Kidney tubule cell (primary cell): ENCODE measurements at regions not wholly inside any gene's neighbourhood (a gene's known extent, or its start where the extent isn't known, plus 50 kb on each side); places are given as distances from the start of the nearest gene placed in this dataset.

Experiments
- DNase-seq: peaks from one replicate; pipeline ENCODE4 v3.0.0-alpha.2; 2018; ENCODE audit warnings: low spot score

DNA sequence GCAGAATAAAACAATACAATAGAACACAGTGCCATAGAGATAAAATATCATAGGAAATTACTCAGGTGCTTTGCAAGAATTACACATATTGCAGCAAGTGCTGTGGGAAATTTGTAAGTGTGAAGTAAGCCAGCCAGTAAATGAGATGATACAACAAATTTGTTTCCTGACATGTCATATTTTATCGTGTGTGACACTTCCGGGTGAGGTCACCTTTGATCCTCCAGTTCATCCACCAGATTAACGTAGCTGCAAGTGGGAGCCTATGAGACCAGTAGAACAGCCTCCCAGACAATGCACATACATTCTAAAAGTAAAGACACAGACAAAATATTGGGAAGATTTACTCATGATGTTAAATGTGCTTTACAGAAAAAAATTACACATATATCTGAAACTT is 72.2 kb downstream of the PRDM9 start:
- DNase-seq: peak; percentile 6

DNA sequence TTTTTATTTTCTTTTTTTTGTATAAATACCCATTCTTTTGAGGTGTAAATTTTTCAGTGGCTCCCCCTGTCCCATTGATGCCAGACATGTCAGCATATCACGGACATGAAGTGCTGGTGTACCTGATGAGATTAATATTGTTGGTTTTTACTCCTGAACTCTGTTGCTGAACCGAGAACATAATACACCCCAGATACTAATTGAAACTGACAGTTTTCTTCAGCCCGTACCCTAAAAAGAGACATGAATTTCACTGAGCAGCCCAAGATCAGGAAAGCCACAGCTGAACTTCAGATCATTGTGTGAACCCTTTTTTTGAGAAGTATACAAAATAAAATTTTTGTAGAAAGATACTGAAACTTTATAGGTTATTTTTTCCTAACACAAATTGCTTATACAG is 75.7 kb downstream of the PRDM9 start:
- DNase-seq: no peak

GRCh38 chr5:23588841-23589326 is 81.5 kb downstream of the PRDM9 start:
- no peak for DNase-seq

DNA sequence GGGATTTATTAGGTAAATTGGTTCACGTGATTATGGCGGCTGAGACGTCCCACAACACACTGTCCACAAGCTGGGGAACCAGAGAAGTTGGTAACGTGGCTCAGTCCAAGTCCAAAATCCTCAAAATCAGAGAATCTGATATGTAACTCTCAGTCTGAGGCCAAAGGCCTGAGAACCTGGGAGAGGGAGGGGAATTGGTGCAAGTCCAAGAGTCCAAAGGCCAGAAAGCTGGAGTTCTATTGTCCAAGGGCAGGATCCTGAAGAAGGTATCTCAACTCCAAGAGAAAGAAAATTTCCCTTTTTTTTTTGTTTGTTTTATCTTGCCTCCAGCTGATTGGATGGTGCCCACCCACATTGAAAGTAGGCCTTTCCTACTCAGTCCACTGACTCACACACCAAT is 83.8 kb downstream of the PRDM9 start:
- DNase-seq: no peak

DNA sequence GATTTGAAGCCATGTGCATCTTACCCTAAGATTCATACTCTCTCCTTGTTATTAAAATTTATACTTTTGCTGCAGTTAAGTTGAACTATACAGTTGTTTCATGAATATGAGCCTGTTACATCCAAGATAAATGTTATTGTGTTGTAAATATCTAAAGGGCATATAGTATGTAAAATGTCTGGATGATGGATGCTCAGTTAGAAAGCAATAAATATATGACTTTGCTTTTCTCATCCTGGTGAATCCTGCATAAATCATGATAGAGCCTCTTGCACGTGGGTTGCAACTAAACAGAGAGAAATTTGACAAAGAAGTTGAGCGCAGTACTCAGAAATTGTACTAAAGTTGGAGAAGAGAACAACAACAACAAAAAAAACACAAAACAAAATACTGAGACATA is 99.5 kb downstream of the PRDM9 start:
- no peak for DNase-seq

DNA sequence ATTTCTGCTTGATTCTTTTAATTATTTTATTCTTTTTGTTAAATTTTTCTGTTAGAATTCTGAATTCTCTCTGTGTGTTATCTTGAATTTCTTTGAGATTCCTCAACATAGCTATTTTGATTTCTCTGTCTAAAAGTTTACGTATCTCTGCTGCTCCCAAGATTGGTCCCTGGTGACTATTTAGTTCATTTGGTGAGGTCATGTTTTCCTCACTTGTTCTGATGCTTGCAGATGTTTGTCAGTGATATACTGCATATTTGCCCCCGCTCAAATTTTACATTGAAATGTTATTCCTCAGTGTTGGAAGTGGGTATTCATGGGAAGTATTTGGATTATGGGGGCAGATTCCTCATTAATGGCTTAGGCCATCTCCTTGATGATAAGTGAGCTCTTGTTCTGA is 105.3 kb downstream of the PRDM9 start:
- no peak for DNase-seq

- DNase-seq: no peak
Measured at GRCh38 chr5:23613566-23613965, 106.2 kb downstream of the PRDM9 start.

GRCh38 chr5:23614422-23614821 is 107.0 kb downstream of the PRDM9 start:
- no peak for DNase-seq

DNA sequence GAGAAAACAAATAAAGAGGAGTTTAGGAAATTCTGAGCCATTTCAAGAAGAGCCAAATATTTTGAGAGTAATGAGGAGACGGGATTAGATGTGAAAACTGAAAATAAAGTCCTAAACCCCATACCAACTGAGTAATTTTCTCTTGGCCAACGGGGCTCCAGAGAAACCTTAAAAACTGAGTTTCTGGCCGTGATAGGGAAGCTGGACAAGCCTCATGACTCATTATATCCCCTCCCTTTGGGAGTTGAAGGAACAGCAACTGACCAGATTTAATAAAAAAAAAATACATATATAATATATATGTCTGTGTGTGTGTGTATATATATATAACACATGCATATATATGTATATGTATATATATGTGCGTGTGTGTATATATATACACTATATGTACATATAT is 119.6 kb downstream of the PRDM9 start:
- DNase-seq: no peak

DNA sequence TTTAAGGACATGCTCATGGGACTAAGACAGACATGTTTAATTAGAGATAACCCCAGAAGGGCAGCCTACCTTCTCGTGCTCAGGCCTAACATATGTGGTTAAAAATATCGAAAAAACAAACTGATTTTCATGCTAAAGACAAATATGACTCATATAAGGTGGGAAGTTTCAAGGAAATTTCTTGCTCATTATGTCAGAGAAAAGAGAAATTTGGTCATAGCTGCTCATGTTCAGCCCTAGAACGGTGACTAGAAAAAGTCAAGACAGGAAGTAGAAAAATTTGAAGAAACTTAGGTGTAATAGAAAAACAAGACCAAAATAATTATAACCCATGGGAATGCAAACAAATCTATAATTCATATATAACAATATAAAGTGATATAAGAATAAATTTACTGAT is 120.6 kb downstream of the PRDM9 start:
- DNase-seq: no peak

- DNase-seq: no peak
Measured at GRCh38 chr5:23629396-23629795, 122.0 kb downstream of the PRDM9 start.

GRCh38 chr5:23631302-23632045 is 124.1 kb downstream of the PRDM9 start:
- peak; percentile 92 for DNase-seq

- DNase-seq: no peak
Measured at GRCh38 chr5:23635938-23636337, 128.5 kb downstream of the PRDM9 start.

DNA sequence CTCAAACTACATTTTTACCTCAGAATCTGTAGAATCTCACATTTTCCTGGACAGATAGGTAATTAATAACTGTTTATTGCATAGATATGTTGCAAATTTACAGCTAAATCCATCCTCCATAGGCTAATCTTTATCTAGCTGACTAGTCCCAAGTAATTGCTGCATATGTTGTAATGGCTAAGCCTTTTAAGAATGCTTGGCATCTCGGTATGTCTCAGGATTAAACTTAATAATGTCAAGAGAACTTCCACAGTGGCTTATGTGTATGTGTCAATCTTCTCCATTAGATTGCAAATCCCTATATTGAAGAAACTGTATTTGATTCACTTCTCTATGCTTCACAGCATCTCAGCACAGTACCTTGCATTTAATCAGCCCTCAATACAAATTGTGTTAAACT is 131.9 kb downstream of the PRDM9 start:
- peak; percentile 7 for DNase-seq

DNA sequence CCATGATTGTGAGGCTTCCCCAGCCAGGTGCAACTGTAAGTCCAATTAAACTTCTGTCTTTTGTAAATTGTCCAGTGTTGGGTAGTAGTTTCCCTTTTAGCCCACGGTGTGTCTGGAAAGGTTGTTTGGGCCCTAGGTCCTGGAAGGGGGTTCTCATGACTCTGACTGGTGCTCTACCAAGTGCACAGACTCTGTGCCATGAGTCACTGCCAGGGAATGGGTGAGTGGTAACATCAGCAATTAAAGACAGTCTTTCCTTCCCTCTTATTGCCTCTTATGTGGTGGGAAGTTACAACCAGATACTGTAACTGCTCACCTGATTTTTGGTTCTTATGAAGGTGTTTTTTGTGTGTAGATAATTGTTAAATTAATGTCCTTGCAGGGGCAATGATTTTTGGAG is 141.2 kb downstream of the PRDM9 start:
- peak; percentile 57 for DNase-seq

- DNase-seq: no peak
Measured at GRCh38 chr5:23649594-23649993, 142.2 kb downstream of the PRDM9 start.

GRCh38 chr5:23655674-23656073 is 148.3 kb downstream of the PRDM9 start:
- no peak for DNase-seq

- no peak for DNase-seq
Measured at GRCh38 chr5:23675456-23675855, 168.0 kb downstream of the PRDM9 start.

- DNase-seq: no peak
Measured at GRCh38 chr5:23677996-23678395, 170.6 kb downstream of the PRDM9 start.

DNA sequence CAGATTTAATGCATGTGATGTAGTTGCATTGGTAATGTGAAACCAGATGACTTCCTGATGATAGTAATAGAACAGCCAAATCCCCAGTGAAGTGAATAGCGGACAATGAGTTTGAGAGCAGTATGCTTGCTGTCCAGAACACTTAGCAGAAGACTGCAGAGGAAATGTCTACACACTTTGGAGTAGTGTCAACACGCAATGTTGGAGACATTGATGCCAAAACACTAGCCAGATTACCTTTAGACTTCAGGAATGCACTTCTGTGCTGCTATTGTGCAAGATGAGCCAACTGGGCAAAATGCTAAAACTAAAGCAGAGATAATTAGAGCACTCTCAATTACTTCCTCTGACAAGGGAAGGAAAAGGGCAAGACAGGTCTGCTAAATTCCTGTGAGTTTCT is 176.7 kb downstream of the PRDM9 start:
- no peak for DNase-seq

- DNase-seq: no peak
Measured at GRCh38 chr5:23703940-23704855, 196.8 kb downstream of the PRDM9 start.

DNA sequence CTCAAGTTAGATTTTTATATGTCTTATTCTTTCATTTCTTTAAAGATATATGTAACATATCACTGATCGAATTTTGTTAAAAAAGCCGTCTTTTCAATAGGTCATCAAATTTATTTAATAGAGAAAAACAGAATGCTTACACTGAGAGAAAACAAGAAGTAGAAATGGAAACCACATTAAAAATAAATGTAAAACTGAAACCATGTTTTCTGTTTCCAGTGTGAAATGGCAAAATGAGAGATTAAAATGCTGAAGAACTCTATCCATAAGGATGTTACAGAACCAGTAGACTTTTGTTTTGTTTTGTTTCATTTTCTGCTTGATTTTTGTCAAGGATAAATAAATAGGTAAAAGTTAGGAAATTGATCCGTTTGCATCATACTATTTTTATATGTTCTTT is 210.1 kb downstream of the PRDM9 start:
- DNase-seq: no peak

DNA sequence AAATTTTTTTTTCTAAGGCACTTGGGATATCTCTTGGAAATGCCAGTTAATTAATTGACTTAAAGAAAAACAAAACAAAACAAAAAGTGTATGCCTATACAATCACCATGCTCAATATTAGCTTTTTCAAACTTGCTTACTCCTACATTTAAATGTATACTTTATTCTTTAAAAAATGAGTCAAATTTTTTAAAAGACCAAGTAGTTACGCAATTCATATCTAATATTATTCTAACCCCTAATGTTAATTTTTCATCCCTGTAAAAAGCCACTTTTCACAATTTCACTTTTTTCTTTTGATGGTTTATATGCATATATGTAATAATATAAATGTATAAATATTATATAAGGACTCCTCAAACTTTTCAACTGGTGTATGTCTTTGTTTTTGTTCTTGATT is 211.2 kb downstream of the PRDM9 start:
- DNase-seq: no peak
